ENCODE measurements at regions not wholly inside any gene's neighbourhood (a gene's known extent, or its start where the extent isn't known, plus 50 kb on each side); places are given as distances from the start of the nearest gene placed in this dataset.

DNA sequence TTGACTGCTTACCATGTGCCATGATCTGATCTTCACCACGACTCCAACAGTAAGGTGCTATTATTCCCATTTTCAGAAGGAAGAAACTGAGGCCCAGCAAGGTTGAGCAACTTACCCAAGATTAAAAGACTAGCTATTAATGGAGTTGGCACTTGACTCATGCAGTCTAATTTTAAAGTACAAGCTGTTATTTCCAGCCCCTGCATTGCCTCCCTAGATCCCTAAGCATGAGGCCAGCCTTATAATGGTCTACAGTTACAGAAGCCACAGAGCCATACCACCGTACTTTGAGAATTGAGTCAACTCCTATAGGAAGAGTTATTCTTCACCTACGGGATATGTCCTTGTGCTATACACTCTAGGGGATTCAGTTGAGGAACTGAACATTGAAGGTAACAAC lies 66.7 kb upstream of the RBM19 start:
- ChIA-PET POLR2A (no interaction called here), CTCF (no interaction called here), RAD21 (ENCODE audit: low non-redundant PET in 1 of 2, low total read pairs in 2 of 2, uncharacterized antibody in 2 of 2, unreplicated experiment in 2 of 2) (no interaction called here)
- DNase-seq (ENCODE audit: low read depth, low spot score) (no peak), ATAC-seq (no peak)
- BruUV-seq (replicated peaks) = no TSS peak
- Histone ChIP-seq H3K9me2 (ENCODE audit: insufficient read depth) (no peaks in the 10 kb centered on the region), H3K9ac (ENCODE audit: low read length) (no peak overlapping the region), H3K4me3 (replicated peaks in 1 of 2; ENCODE audit: low read depth in 1 of 2, low read length in 2 of 2) (no peak overlapping the region), H3K4me1 (ENCODE audit: control insufficient read depth in 1 of 2, insufficient read depth in 2 of 2, low read length in 2 of 2) (no peaks in the 10 kb centered on the region), H4K20me1 (ENCODE audit: insufficient read depth) (no peaks in the 10 kb centered on the region), H3K4me2 (ENCODE audit: low read length) (no peak overlapping the region), H3K27ac (ENCODE audit: low read depth, low read length) (no peak overlapping the region), H2AFZ (ENCODE audit: low read depth, low read length, poor library complexity, severe bottlenecking) (no peak overlapping the region), H3K79me2 (ENCODE audit: insufficient read depth, low read length) (no peaks in the 10 kb centered on the region), H3K27me3 (ENCODE audit: insufficient read depth, low read length) (peaks cover 45% of the 10 kb centered on the region), H3K36me3 (ENCODE audit: control insufficient read depth in 1 of 2, insufficient read depth in 2 of 2, low read length in 2 of 2) (no peaks in the 10 kb centered on the region), H3K9me3 (ENCODE audit: control insufficient read depth in 1 of 2, insufficient read depth in 1 of 2, low read depth in 1 of 2, low read length in 2 of 2) (no peaks in the 10 kb centered on the region)
- intact Hi-C loops (cut with micrococcal nuclease) = no loop called here
- TF ChIP-seq SP1 (IDR thresholded peaks at IDR 0.05; ENCODE audit: low read depth) = no peak
- TF ChIP-seq, protein P1, sequence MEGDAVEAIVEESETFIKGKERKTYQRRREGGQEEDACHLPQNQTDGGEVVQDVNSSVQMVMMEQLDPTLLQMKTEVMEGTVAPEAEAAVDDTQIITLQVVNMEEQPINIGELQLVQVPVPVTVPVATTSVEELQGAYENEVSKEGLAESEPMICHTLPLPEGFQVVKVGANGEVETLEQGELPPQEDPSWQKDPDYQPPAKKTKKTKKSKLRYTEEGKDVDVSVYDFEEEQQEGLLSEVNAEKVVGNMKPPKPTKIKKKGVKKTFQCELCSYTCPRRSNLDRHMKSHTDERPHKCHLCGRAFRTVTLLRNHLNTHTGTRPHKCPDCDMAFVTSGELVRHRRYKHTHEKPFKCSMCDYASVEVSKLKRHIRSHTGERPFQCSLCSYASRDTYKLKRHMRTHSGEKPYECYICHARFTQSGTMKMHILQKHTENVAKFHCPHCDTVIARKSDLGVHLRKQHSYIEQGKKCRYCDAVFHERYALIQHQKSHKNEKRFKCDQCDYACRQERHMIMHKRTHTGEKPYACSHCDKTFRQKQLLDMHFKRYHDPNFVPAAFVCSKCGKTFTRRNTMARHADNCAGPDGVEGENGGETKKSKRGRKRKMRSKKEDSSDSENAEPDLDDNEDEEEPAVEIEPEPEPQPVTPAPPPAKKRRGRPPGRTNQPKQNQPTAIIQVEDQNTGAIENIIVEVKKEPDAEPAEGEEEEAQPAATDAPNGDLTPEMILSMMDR (IDR thresholded peaks at IDR 0.05 in 2 of 3, conservative IDR thresholded peaks at IDR 0.05 in 1 of 3; ENCODE audit: borderline replicate concordance in 1 of 3, insufficient read depth in 1 of 3, low read depth in 2 of 3, low read length in 2 of 3) = no peak
- no peak for TF ChIP-seq RAD21 (IDR thresholded peaks at IDR 0.05; ENCODE audit: low read depth)
- no peak for TF ChIP-seq SIN3A (IDR thresholded peaks at IDR 0.05; ENCODE audit: low read depth)
- TF ChIP-seq, protein P2, sequence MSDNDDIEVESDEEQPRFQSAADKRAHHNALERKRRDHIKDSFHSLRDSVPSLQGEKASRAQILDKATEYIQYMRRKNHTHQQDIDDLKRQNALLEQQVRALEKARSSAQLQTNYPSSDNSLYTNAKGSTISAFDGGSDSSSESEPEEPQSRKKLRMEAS (IDR thresholded peaks at IDR 0.05) = no peak
- no peak for TF ChIP-seq EGR1 (IDR thresholded peaks at IDR 0.05; ENCODE audit: low read depth)
- no peak for TF ChIP-seq YY1 (IDR thresholded peaks at IDR 0.05; ENCODE audit: extremely low read depth, insufficient replicate concordance, low read depth, low read length)
- TF ChIP-seq REST (IDR thresholded peaks at IDR 0.05; ENCODE audit: low read depth) = no peak
- no peak for TF ChIP-seq CBX3 (IDR thresholded peaks at IDR 0.05; ENCODE audit: low read depth)
- no peak for TF ChIP-seq POLR2A (IDR thresholded peaks at IDR 0.05; ENCODE audit: borderline replicate concordance, extremely low read depth, insufficient read depth, insufficient read length)
- no peak for TF ChIP-seq CEBPB (IDR thresholded peaks at IDR 0.05; ENCODE audit: low read depth)
- TF ChIP-seq, protein P3, sequence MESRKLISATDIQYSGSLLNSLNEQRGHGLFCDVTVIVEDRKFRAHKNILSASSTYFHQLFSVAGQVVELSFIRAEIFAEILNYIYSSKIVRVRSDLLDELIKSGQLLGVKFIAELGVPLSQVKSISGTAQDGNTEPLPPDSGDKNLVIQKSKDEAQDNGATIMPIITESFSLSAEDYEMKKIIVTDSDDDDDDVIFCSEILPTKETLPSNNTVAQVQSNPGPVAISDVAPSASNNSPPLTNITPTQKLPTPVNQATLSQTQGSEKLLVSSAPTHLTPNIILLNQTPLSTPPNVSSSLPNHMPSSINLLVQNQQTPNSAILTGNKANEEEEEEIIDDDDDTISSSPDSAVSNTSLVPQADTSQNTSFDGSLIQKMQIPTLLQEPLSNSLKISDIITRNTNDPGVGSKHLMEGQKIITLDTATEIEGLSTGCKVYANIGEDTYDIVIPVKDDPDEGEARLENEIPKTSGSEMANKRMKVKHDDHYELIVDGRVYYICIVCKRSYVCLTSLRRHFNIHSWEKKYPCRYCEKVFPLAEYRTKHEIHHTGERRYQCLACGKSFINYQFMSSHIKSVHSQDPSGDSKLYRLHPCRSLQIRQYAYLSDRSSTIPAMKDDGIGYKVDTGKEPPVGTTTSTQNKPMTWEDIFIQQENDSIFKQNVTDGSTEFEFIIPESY (IDR thresholded peaks at IDR 0.05; ENCODE audit: extremely low read depth, insufficient replicate concordance, low read length) = no peak
- TF ChIP-seq EZH2 (IDR thresholded peaks at IDR 0.05) = no peak
- TF ChIP-seq ZFX (IDR thresholded peaks at IDR 0.05) = no peak
- no peak for TF ChIP-seq POLR2AphosphoS5 (IDR thresholded peaks at IDR 0.05; ENCODE audit: low read depth, low read length)
